WTC11 (cell line): ENCODE measurements at regions not wholly inside any gene's neighbourhood (a gene's known extent, or its start where the extent isn't known, plus 50 kb on each side); places are given as distances from the start of the nearest gene placed in this dataset.

Source experiments
- ATAC-seq: fragments of 200-7000 bp; cut with Tn5 transposase; 2 replicates; pipeline ENCODE4 v1.10.0; 2021; ENCODE audit warnings: mild to moderate bottlenecking, moderate library complexity
- CTCF ChIA-PET: fragments of 300-600 bp; sonication (Branson Sonifier 250); formaldehyde crosslinking; loops from one replicate; lab custom pipeline; 2021; ENCODE audit warnings: antibody characterized with exemption; lab: Charles Lee
- POLR2A ChIA-PET: fragments of 350-600 bp; sonication (Branson Sonifier 250); formaldehyde crosslinking; loops from one replicate; lab custom pipeline; 2021; ENCODE audit warnings: antibody characterized with exemption; lab: Charles Lee
- DNase-seq: peaks from one replicate; pipeline ENCODE4 v3.0.0; 2021; ENCODE audit warnings: low spot score
- H3K27ac Mint-ChIP-seq: 2 replicates; pipeline ENCODE4 v1.8.0; 2021; ENCODE audit warnings: mixed read lengths
- H3K27me3 Mint-ChIP-seq: 2 replicates; pipeline ENCODE4 v1.8.0; 2021; ENCODE audit warnings: low read depth, mild to moderate bottlenecking, moderate library complexity, mixed read lengths
- H3K36me3 Mint-ChIP-seq: 2 replicates; pipeline ENCODE4 v1.8.0; 2021; ENCODE audit warnings: mixed read lengths
- H3K4me1 Mint-ChIP-seq: 2 replicates; pipeline ENCODE4 v1.8.0; 2022; ENCODE audit warnings: mixed read lengths
- H3K4me3 Mint-ChIP-seq: 2 replicates; pipeline ENCODE4 v1.8.0; 2021; ENCODE audit warnings: mild to moderate bottlenecking, moderate library complexity, mixed read lengths
- H3K9me3 Mint-ChIP-seq: 2 replicates; pipeline ENCODE4 v1.8.0; 2021; ENCODE audit warnings: mixed read lengths
- ATF1 ChIP-seq: sonication (generic); formaldehyde crosslinking; IDR thresholded peaks from 2 replicates; pipeline ENCODE4 v1.8.1; 2023; ENCODE audit warnings: mild to moderate bottlenecking, moderate library complexity, missing genetic modification reagents
- ATF2 ChIP-seq: sonication (generic); formaldehyde crosslinking; IDR thresholded peaks from 2 replicates; pipeline ENCODE4 v1.8.1; 2022; ENCODE audit warnings: low read depth, missing genetic modification reagents, borderline replicate concordance
- ATF3 ChIP-seq: sonication (generic); formaldehyde crosslinking; conservative IDR thresholded peaks from 2 replicates; pipeline ENCODE4 v1.8.1; 2022; ENCODE audit warnings: mild to moderate bottlenecking, missing genetic modification reagents
- CREM ChIP-seq: sonication (generic); formaldehyde crosslinking; IDR thresholded peaks from 2 replicates; pipeline ENCODE4 v1.8.1; 2022; ENCODE audit warnings: mild to moderate bottlenecking, missing genetic modification reagents, moderate library complexity
- ELF4 ChIP-seq: sonication (generic); formaldehyde crosslinking; IDR thresholded peaks from 2 replicates; pipeline ENCODE4 v1.8.1; 2022; ENCODE audit warnings: low read depth, mild to moderate bottlenecking, moderate library complexity, missing genetic modification reagents
- EMX1 ChIP-seq: fragments of 250-450 bp; sonication (Bioruptor Pico); IDR thresholded peaks from 2 replicates; pipeline ENCODE4 v1.8.0; 2021; ENCODE audit warnings: mild to moderate bottlenecking
- FOXJ3 ChIP-seq: sonication (generic); formaldehyde crosslinking; IDR thresholded peaks from 2 replicates; pipeline ENCODE4 v1.9.0; 2021; ENCODE audit warnings: missing genetic modification reagents, mild to moderate bottlenecking, borderline replicate concordance
- GRHL2 ChIP-seq: fragments of 250-450 bp; sonication (Bioruptor Pico); IDR thresholded peaks from 2 replicates; pipeline ENCODE4 v1.8.0; 2022; ENCODE audit warnings: mild to moderate bottlenecking, moderate library complexity; ENCODE audit not compliant: insufficient replicate concordance, severe bottlenecking
- HMGXB4 ChIP-seq: sonication (generic); formaldehyde crosslinking; IDR thresholded peaks from 2 replicates; pipeline ENCODE4 v1.8.1; 2023; ENCODE audit warnings: mild to moderate bottlenecking, moderate library complexity, missing genetic modification reagents
- JUN ChIP-seq: sonication (generic); formaldehyde crosslinking; IDR thresholded peaks from 2 replicates; pipeline ENCODE4 v1.8.0; 2023; ENCODE audit warnings: mild to moderate bottlenecking, missing genetic modification reagents
- MAX ChIP-seq: sonication (generic); formaldehyde crosslinking; IDR thresholded peaks from 2 replicates; pipeline ENCODE4 v1.8.0; 2022; ENCODE audit warnings: mild to moderate bottlenecking, missing genetic modification reagents
- MYBL2 ChIP-seq: sonication (generic); formaldehyde crosslinking; IDR thresholded peaks from 2 replicates; pipeline ENCODE4 v1.8.1; 2023; ENCODE audit warnings: mild to moderate bottlenecking, moderate library complexity, missing genetic modification reagents
- NFYB ChIP-seq: sonication (generic); formaldehyde crosslinking; conservative IDR thresholded peaks from 2 replicates; pipeline ENCODE4 v1.8.0; 2022; ENCODE audit warnings: low read depth, missing genetic modification reagents
- NR1H2 ChIP-seq: sonication (generic); formaldehyde crosslinking; IDR thresholded peaks from 2 replicates; pipeline ENCODE4 v1.9.0; 2021; ENCODE audit warnings: mild to moderate bottlenecking, moderate library complexity, missing genetic modification reagents
- NR2C2 ChIP-seq: sonication (generic); formaldehyde crosslinking; IDR thresholded peaks from 2 replicates; pipeline ENCODE4 v1.8.0; 2022; ENCODE audit warnings: mild to moderate bottlenecking, missing genetic modification reagents
- NR3C1 ChIP-seq: sonication (generic); formaldehyde crosslinking; conservative IDR thresholded peaks from 2 replicates; pipeline ENCODE4 v1.8.1; 2023; ENCODE audit warnings: low read depth, mild to moderate bottlenecking, missing genetic modification reagents
- SMAD3 ChIP-seq: sonication (generic); formaldehyde crosslinking; IDR thresholded peaks from 2 replicates; pipeline ENCODE4 v1.8.0; 2022; ENCODE audit warnings: missing genetic modification reagents, mild to moderate bottlenecking, borderline replicate concordance
- TEAD4 ChIP-seq: sonication (generic); formaldehyde crosslinking; IDR thresholded peaks from 2 replicates; pipeline ENCODE4 v1.8.0; 2022; ENCODE audit warnings: mild to moderate bottlenecking, missing genetic modification reagents
- TP53 ChIP-seq: sonication (generic); formaldehyde crosslinking; IDR thresholded peaks from 2 replicates; pipeline ENCODE4 v1.8.1; 2023; ENCODE audit warnings: mild to moderate bottlenecking, missing genetic modification reagents
- USF1 ChIP-seq: sonication (generic); formaldehyde crosslinking; IDR thresholded peaks from 2 replicates; pipeline ENCODE4 v1.8.0; 2022; ENCODE audit warnings: mild to moderate bottlenecking, missing genetic modification reagents
- ZNF121 ChIP-seq: sonication (generic); formaldehyde crosslinking; IDR thresholded peaks from 2 replicates; pipeline ENCODE4 v1.8.0; 2023; ENCODE audit warnings: missing genetic modification reagents
- ZNF219 ChIP-seq: sonication (generic); formaldehyde crosslinking; IDR thresholded peaks from 2 replicates; pipeline ENCODE4 v1.8.0; 2023; ENCODE audit warnings: missing genetic modification reagents, mild to moderate bottlenecking, borderline replicate concordance
- ZNF281 ChIP-seq: sonication (generic); formaldehyde crosslinking; IDR thresholded peaks from 2 replicates; pipeline ENCODE4 v1.8.0; 2023; ENCODE audit warnings: mild to moderate bottlenecking, missing genetic modification reagents
- ZNF416 ChIP-seq: fragments of 250-450 bp; sonication (Bioruptor Pico); IDR thresholded peaks from 2 replicates; pipeline ENCODE4 v1.9.0; 2021; ENCODE audit warnings: mild to moderate bottlenecking, inconsistent platforms
- ZNF425 ChIP-seq: fragments of 250-450 bp; sonication (Bioruptor Pico); conservative IDR thresholded peaks from 2 replicates; pipeline ENCODE4 v1.9.0; 2021; ENCODE audit warnings: mild to moderate bottlenecking

- TF ChIP-seq USF1 (no peak), FOXJ3 (CRISPR knock-in tag) (no peak), EMX1 (no peak), HMGXB4 (no peak), MYBL2 (CRISPR knock-in tag) (no peak), NFYB (CRISPR knock-in tag) (no peak), TEAD4 (CRISPR knock-in tag) (no peak), NR2C2 (CRISPR knock-in tag) (no peak), MAX (CRISPR knock-in tag) (no peak), ATF3 (no peak), ELF4 (CRISPR knock-in tag) (no peak)
Observed at GRCh38 chrX:3167771-3168170, 126.5 kb downstream of the ARSF start (continued).

GRCh38 chrX:3166670-3167455 lies 125.6 kb downstream of the ARSF start:
- Mint-ChIP-seq H3K9me3 (0 out of 2 replicates have a peak, but pooled peaks cover 8% of the 10 kb centered on the region), H3K36me3 (no peaks in the 10 kb centered on the region), H3K27me3 (no peaks in the 10 kb centered on the region; the same call in 1 of the 2 replicates), H3K4me3 (no peak overlapping the region), H3K4me1 (peaks cover 15% of the 10 kb centered on the region), H3K27ac (no peak overlapping the region)
- DNase-seq (no peak), ATAC-seq (no peak)
- POLR2A ChIA-PET = no interaction called here
- CTCF ChIA-PET = no interaction called here
- TF ChIP-seq ZNF425 = no peak

- H3K27me3 Mint-ChIP-seq = no peaks in the 10 kb centered on the region; the same call in 1 of the 2 replicates
- ATAC-seq = no peak
- POLR2A ChIA-PET = no interaction called here
- H3K9me3 Mint-ChIP-seq = 0 out of 2 replicates have a peak, but pooled peaks cover 8% of the 10 kb centered on the region
- no peak overlapping the region for H3K27ac Mint-ChIP-seq
- H3K36me3 Mint-ChIP-seq = no peaks in the 10 kb centered on the region
- CTCF ChIA-PET = no interaction called here
- H3K4me1 Mint-ChIP-seq = peaks cover 24% of the 10 kb centered on the region
- H3K4me3 Mint-ChIP-seq = no peak overlapping the region
- DNase-seq = no peak
- TF ChIP-seq ATF2 (CRISPR knock-in tag) (no peak), GRHL2 (CRISPR knock-in tag) (no peak), ZNF219 (CRISPR knock-in tag) (no peak), SMAD3 (CRISPR knock-in tag) (no peak), ZNF416 (no peak), CREM (no peak), ATF1 (CRISPR knock-in tag) (no peak), NR1H2 (CRISPR knock-in tag) (no peak), TP53 (CRISPR knock-in tag) (no peak), ZNF121 (CRISPR knock-in tag) (no peak), JUN (CRISPR knock-in tag) (no peak), NR3C1 (CRISPR knock-in tag) (no peak), ZNF281 (CRISPR knock-in tag) (no peak), TEAD4 (CRISPR knock-in tag) (no peak)
Observed at GRCh38 chrX:3165808-3166207, 124.5 kb downstream of the ARSF start.
